ENCODE measurements at regions not wholly inside any gene's neighbourhood (a gene's known extent, or its start where the extent isn't known, plus 50 kb on each side); places are given as distances from the start of the nearest gene placed in this dataset.

- FAIRE-seq, result no peak
- TF ChIP-seq TAF1 (IDR thresholded peaks at IDR 0.05; ENCODE audit: low read depth, low read length) (no peak), POU2F2 (IDR thresholded peaks at IDR 0.05; ENCODE audit: low read depth, low read length) (no peak), POLR2A (IDR thresholded peaks at IDR 0.05; ENCODE audit: low read depth, low read length) (no peak), SPI1 (IDR thresholded peaks at IDR 0.05; ENCODE audit: low read depth, low read length) (no peak), POLR2AphosphoS5 (IDR thresholded peaks at IDR 0.05; ENCODE audit: low read depth, low read length) (no peak), PAX5 (IDR thresholded peaks at IDR 0.05; ENCODE audit: insufficient read depth, low read length, severe bottlenecking) (no peak)
- no peak for DNase-seq (ENCODE audit: insufficient read length, low spot score)
These were observed 504.7 kb downstream of the PLCL1 start for GRCh38 chr2:198309081-198309480.

DNA sequence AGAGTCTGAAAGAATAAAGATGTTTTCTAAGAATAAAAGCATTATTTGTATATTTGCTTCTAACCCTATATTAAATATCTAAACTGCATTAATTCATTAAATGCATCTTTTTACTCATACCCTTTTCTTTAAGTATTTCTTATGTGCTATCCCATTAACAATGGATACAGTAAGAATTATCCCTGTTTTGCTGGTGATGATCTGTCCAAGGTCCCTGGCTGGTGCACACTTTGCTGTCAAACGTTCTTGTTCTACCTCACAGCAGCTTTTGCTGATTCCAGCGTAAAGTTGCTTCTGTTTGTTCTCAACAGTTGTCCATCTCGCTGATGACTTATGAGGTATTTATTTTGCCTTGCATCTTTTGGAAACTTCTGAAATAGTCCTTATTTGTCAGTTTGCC lies 504.0 kb downstream of the PLCL1 start:
- TF ChIP-seq SPI1 (IDR thresholded peaks at IDR 0.05; ENCODE audit: low read depth, low read length), result no peak
- TF ChIP-seq TAF1 (IDR thresholded peaks at IDR 0.05; ENCODE audit: low read depth, low read length), result no peak
- no peak for TF ChIP-seq POLR2AphosphoS5 (IDR thresholded peaks at IDR 0.05; ENCODE audit: low read depth, low read length)
- no peak for TF ChIP-seq POU2F2 (IDR thresholded peaks at IDR 0.05; ENCODE audit: low read depth, low read length)
- TF ChIP-seq PAX5 (IDR thresholded peaks at IDR 0.05; ENCODE audit: insufficient read depth, low read length, severe bottlenecking), result no peak
- TF ChIP-seq POLR2A (IDR thresholded peaks at IDR 0.05; ENCODE audit: low read depth, low read length), result no peak
- FAIRE-seq (no peak), DNase-seq (ENCODE audit: insufficient read length, low spot score) (no peak)

- no peak for FAIRE-seq
- TF ChIP-seq SPI1 (IDR thresholded peaks at IDR 0.05; ENCODE audit: low read depth, low read length), result no peak
- no peak for TF ChIP-seq TAF1 (IDR thresholded peaks at IDR 0.05; ENCODE audit: low read depth, low read length)
- no peak for TF ChIP-seq POLR2A (IDR thresholded peaks at IDR 0.05; ENCODE audit: low read depth, low read length)
- no peak for TF ChIP-seq POU2F2 (IDR thresholded peaks at IDR 0.05; ENCODE audit: low read depth, low read length)
- no peak for TF ChIP-seq PAX5 (IDR thresholded peaks at IDR 0.05; ENCODE audit: insufficient read depth, low read length, severe bottlenecking)
- no peak for TF ChIP-seq POLR2AphosphoS5 (IDR thresholded peaks at IDR 0.05; ENCODE audit: low read depth, low read length)
These were observed 502.7 kb downstream of the PLCL1 start for GRCh38 chr2:198307093-198307492.

GRCh38 chr2:198304859-198305258 lies 500.5 kb downstream of the PLCL1 start:
- no peak for TF ChIP-seq POU2F2 (IDR thresholded peaks at IDR 0.05; ENCODE audit: low read depth, low read length)
- TF ChIP-seq TAF1 (IDR thresholded peaks at IDR 0.05; ENCODE audit: low read depth, low read length), result no peak
- TF ChIP-seq SPI1 (IDR thresholded peaks at IDR 0.05; ENCODE audit: low read depth, low read length), result no peak
- DNase-seq (ENCODE audit: insufficient read length, low spot score), result no peak
- FAIRE-seq, result no peak

More at GRCh38 chr2:198307093-198307492, 502.7 kb downstream of the PLCL1 start:
- no peak for DNase-seq (ENCODE audit: insufficient read length, low spot score)

DNA sequence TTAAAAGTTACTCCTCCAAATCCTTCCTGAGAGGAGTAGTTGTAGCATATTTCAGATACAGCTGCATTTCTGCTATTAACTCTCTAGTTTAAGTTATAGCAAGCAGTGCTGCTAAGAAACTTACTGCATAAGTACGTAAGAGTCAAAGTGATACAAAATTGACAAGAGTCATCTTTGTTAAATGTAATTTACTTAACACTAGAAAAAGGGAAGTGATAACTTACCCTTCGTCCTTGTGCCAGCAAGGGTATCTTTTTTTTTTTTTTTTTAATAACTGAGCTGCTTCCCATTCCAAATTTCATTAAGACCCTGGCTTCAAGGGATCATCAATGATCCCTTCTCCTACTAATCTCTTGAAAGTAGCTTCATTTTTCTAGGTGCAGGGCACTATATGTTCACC lies 493.0 kb downstream of the PLCL1 start:
- TF ChIP-seq POLR2AphosphoS5 (IDR thresholded peaks at IDR 0.05; ENCODE audit: low read depth, low read length) (no peak), SPI1 (IDR thresholded peaks at IDR 0.05; ENCODE audit: low read depth, low read length) (peak; percentile 67), PAX5 (IDR thresholded peaks at IDR 0.05; ENCODE audit: insufficient read depth, low read length, severe bottlenecking) (no peak)
- DNase-seq (ENCODE audit: insufficient read length, low spot score), result no peak
- FAIRE-seq, result peak; percentile 47

- FAIRE-seq, result peak; percentile 77
- peak; percentile 30 for DNase-seq (ENCODE audit: insufficient read length, low spot score)
- TF ChIP-seq PAX5 (IDR thresholded peaks at IDR 0.05; ENCODE audit: insufficient read depth, low read length, severe bottlenecking), result no peak
These were observed 492.4 kb downstream of the PLCL1 start for GRCh38 chr2:198296665-198297308.

- DNase-seq (ENCODE audit: insufficient read length, low spot score) (no peak), FAIRE-seq (no peak)
- TF ChIP-seq PAX5 (IDR thresholded peaks at IDR 0.05; ENCODE audit: insufficient read depth, low read length, severe bottlenecking), result no peak
These were observed 488.9 kb downstream of the PLCL1 start for GRCh38 chr2:198293281-198293680.

DNA sequence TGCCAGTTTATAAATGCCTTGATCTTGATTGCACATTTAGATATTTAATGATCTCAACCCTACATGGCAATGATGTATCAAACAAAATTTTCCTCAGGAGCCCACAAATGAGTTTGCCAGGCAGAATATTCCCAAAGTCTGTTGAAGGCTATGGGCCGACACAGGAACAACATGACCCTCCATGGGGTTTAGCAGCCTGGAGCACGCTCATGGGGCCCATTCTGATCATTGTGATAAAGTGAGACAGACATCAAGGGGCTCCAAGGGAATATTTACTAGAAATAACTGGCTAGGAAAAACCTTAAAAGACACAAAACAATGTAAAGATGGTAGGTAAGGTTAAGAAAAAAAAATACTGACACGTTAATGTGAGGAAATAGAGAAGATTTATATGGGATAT lies 485.4 kb downstream of the PLCL1 start:
- DNase-seq (ENCODE audit: insufficient read length, low spot score), result no peak
- no peak for FAIRE-seq
- no peak for TF ChIP-seq TAF1 (IDR thresholded peaks at IDR 0.05; ENCODE audit: low read depth, low read length)
- no peak for TF ChIP-seq SPI1 (IDR thresholded peaks at IDR 0.05; ENCODE audit: low read depth, low read length)

DNA sequence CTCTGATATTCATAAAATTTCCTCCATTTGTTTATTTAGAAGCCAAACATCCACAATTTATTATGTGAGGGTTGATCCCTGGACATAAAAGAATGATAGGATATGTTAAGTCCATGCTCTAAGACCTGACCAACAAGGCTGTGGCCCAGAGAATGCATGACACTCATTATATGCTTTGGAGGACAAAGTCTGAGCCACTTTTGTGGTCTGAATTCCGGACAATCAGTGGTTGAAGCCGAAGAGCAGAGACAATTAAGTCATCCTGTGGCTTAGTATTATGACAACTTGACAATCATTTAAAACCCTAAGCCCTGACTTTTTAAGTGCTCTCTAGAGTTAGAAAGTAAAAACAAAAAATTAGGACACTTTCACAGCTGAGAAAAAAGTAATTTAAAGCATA lies 483.3 kb downstream of the PLCL1 start:
- TF ChIP-seq TAF1 (IDR thresholded peaks at IDR 0.05; ENCODE audit: low read depth, low read length), result no peak
- no peak for TF ChIP-seq POLR2AphosphoS5 (IDR thresholded peaks at IDR 0.05; ENCODE audit: low read depth, low read length)
- TF ChIP-seq POLR2A (IDR thresholded peaks at IDR 0.05; ENCODE audit: low read depth, low read length), result no peak
- TF ChIP-seq PAX5 (IDR thresholded peaks at IDR 0.05; ENCODE audit: insufficient read depth, low read length, severe bottlenecking), result no peak
- TF ChIP-seq POU2F2 (IDR thresholded peaks at IDR 0.05; ENCODE audit: low read depth, low read length), result no peak
- no peak for TF ChIP-seq SPI1 (IDR thresholded peaks at IDR 0.05; ENCODE audit: low read depth, low read length)
- no peak for DNase-seq (ENCODE audit: insufficient read length, low spot score)
- no peak for FAIRE-seq

DNA sequence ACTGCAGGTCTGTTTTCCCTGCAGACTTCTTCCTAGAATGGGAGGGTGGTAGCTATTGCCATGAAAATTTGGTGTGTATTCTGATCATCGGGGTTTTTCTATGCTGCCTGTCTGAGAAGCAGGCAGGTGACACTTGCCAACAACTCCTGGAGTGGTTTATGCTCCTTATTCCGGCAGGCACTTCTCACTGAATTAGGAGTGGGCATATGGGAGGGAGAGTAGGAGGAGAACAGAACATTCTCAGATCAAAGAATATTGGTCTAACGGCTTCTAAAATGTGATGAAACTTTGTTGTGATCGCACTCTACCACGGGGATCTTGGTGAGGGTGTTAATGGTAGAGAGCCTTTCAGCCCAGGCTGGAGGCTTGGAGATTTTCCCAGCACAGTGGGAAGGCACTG lies 480.8 kb downstream of the PLCL1 start:
- no peak for FAIRE-seq
- TF ChIP-seq PAX5 (IDR thresholded peaks at IDR 0.05; ENCODE audit: insufficient read depth, low read length, severe bottlenecking), result no peak
- TF ChIP-seq TAF1 (IDR thresholded peaks at IDR 0.05; ENCODE audit: low read depth, low read length), result no peak
- no peak for TF ChIP-seq POU2F2 (IDR thresholded peaks at IDR 0.05; ENCODE audit: low read depth, low read length)
- TF ChIP-seq SPI1 (IDR thresholded peaks at IDR 0.05; ENCODE audit: low read depth, low read length), result no peak
- no peak for TF ChIP-seq POLR2A (IDR thresholded peaks at IDR 0.05; ENCODE audit: low read depth, low read length)
- TF ChIP-seq POLR2AphosphoS5 (IDR thresholded peaks at IDR 0.05; ENCODE audit: low read depth, low read length), result no peak
- DNase-seq (ENCODE audit: insufficient read length, low spot score), result no peak

DNA sequence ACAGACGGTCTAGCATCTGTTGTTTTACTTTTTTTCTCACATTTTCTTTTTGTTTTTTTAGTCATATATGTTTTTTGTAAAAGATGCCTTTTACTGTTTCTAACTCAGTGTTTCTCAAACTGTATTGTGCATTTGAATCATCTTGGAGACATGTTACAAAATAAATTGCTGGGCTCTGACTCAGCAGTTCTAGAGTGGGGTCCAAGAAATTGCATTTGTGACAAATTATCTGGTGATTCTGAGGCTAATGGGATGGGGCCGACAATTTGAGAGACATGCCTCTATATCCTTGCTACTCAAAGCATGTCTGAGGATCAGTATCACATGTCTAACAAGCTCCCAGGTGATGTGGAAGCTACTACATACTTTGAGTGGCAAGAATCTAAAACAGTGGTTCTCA lies 478.8 kb downstream of the PLCL1 start:
- TF ChIP-seq TAF1 (IDR thresholded peaks at IDR 0.05; ENCODE audit: low read depth, low read length) (no peak), POU2F2 (IDR thresholded peaks at IDR 0.05; ENCODE audit: low read depth, low read length) (no peak), SPI1 (IDR thresholded peaks at IDR 0.05; ENCODE audit: low read depth, low read length) (no peak), PAX5 (IDR thresholded peaks at IDR 0.05; ENCODE audit: insufficient read depth, low read length, severe bottlenecking) (no peak), POLR2AphosphoS5 (IDR thresholded peaks at IDR 0.05; ENCODE audit: low read depth, low read length) (no peak)
- FAIRE-seq, result no peak
- no peak for DNase-seq (ENCODE audit: insufficient read length, low spot score)

Measured in GM12891 (cell line).